Brain microvascular endothelial cell (primary cell): ENCODE measurements at regions not wholly inside any gene's neighbourhood (a gene's known extent, or its start where the extent isn't known, plus 50 kb on each side); places are given as distances from the start of the nearest gene placed in this dataset.

ENCODE experiments used
- DNase-seq: peaks from one replicate; pipeline ENCODE4 v3.0.0-alpha.2; 2020
- H3K27ac ChIP-seq: fragments of 250-450 bp; sonication (Bioruptor Pico); 2 replicates; pipeline ENCODE4 v1.5.1; 2020; ENCODE audit warnings: mild to moderate bottlenecking, moderate library complexity
- H3K27me3 ChIP-seq: fragments of 250-450 bp; sonication (Bioruptor Pico); replicated peaks from 2 replicates; pipeline ENCODE4 v1.5.1; 2020; ENCODE audit warnings: mild to moderate bottlenecking
- H3K36me3 ChIP-seq: fragments of 250-450 bp; sonication (Bioruptor Pico); replicated peaks from 2 replicates; pipeline ENCODE4 v1.5.1; 2020; ENCODE audit warnings: mild to moderate bottlenecking
- H3K4me3 ChIP-seq: 2 replicates; pipeline ENCODE4 v1.5.1; 2011; ENCODE audit warnings: low read depth, mild to moderate bottlenecking, control low read depth, low read length, moderate library complexity
- CTCF ChIP-seq: IDR thresholded peaks from 2 replicates; pipeline ENCODE4 v1.5.1; 2011; ENCODE audit warnings: low read depth, mild to moderate bottlenecking, moderate library complexity, low read length, control low read depth, inconsistent platforms; ENCODE audit errors: missing control alignments
- in situ Hi-C: cut with HindIII; loops from 2 replicates; pipeline ENCODE4 v1.10.0; 2017; ENCODE audit warnings: low sequenced_read_pairs, low pct_ligation_motif_present

- no peaks in the 10 kb centered on the region for H3K27me3 ChIP-seq
- H3K4me3 ChIP-seq = no peak overlapping the region
- H3K27ac ChIP-seq = peak overlapping the region; percentile 53
- no peaks in the 10 kb centered on the region for H3K36me3 ChIP-seq
- in situ Hi-C loops = no loop called here
- peak; percentile 85 for DNase-seq
- no peak for TF ChIP-seq CTCF
Observed at GRCh38 chr3:25156626-25157025, 271.4 kb upstream of the RARB start.

GRCh38 chr3:25165306-25165705 lies 262.8 kb upstream of the RARB start:
- no peaks in the 10 kb centered on the region for H3K36me3 ChIP-seq
- DNase-seq = no peak
- no peak overlapping the region for H3K4me3 ChIP-seq
- H3K27me3 ChIP-seq = no peaks in the 10 kb centered on the region
- no peak for TF ChIP-seq CTCF
- in situ Hi-C loops = no loop called here
- H3K27ac ChIP-seq = no peak overlapping the region

- in situ Hi-C loops = no loop called here
- Histone ChIP-seq H3K27ac (no peak overlapping the region), H3K4me3 (no peak overlapping the region), H3K27me3 (no peaks in the 10 kb centered on the region), H3K36me3 (no peaks in the 10 kb centered on the region)
- no peak for TF ChIP-seq CTCF
- no peak for DNase-seq
Observed at GRCh38 chr3:25166016-25166415, 262.0 kb upstream of the RARB start.

- DNase-seq = no peak
- Histone ChIP-seq H3K4me3 (no peak overlapping the region), H3K27ac (no peak overlapping the region), H3K27me3 (no peaks in the 10 kb centered on the region), H3K36me3 (no peaks in the 10 kb centered on the region)
- in situ Hi-C loops = no loop called here
- no peak for TF ChIP-seq CTCF
Observed at GRCh38 chr3:25169151-25169550, 258.9 kb upstream of the RARB start.

- H3K36me3 ChIP-seq = no peaks in the 10 kb centered on the region
- DNase-seq = no peak
- H3K27ac ChIP-seq = no peak overlapping the region
- no peak overlapping the region for H3K4me3 ChIP-seq
- no peaks in the 10 kb centered on the region for H3K27me3 ChIP-seq
- in situ Hi-C loops = no loop called here
- no peak for TF ChIP-seq CTCF
Observed at GRCh38 chr3:25170021-25170420, 258.0 kb upstream of the RARB start.

- in situ Hi-C loops = no loop called here
- no peak overlapping the region for H3K4me3 ChIP-seq
- H3K27ac ChIP-seq = no peak overlapping the region
- H3K36me3 ChIP-seq = no peaks in the 10 kb centered on the region
- H3K27me3 ChIP-seq = no peaks in the 10 kb centered on the region
- no peak for TF ChIP-seq CTCF
- no peak for DNase-seq
Observed at GRCh38 chr3:25171118-25171807, 256.8 kb upstream of the RARB start.
